Mesodermal cell (in vitro differentiated cells): ENCODE measurements at regions not wholly inside any gene's neighbourhood (a gene's known extent, or its start where the extent isn't known, plus 50 kb on each side); places are given as distances from the start of the nearest gene placed in this dataset.

Experiments
- H3K27ac ChIP-seq: 2 replicates; pipeline ENCODE4 v1.7.0; 2013; ENCODE audit warnings: mild to moderate bottlenecking, low read depth, low read length, moderate library complexity; ENCODE audit not compliant: severe bottlenecking
- H3K36me3 ChIP-seq: 2 replicates; pipeline ENCODE4 v1.7.1; 2013; ENCODE audit warnings: mild to moderate bottlenecking, low read length, moderate library complexity; ENCODE audit not compliant: control insufficient read depth, insufficient read depth
- H3K4me1 ChIP-seq: one replicate; pipeline ENCODE4 v1.7.1; 2013; ENCODE audit warnings: mild to moderate bottlenecking, low read length; ENCODE audit not compliant: insufficient read depth, control insufficient read depth, poor library complexity, severe bottlenecking
- H3K4me3 ChIP-seq: 2 replicates; pipeline ENCODE4 v1.7.0; 2013; ENCODE audit warnings: low read length, control low read depth, mild to moderate bottlenecking; ENCODE audit not compliant: insufficient read depth, poor library complexity, severe bottlenecking; ENCODE audit errors: extremely low read depth
- H3K9me3 ChIP-seq: 2 replicates; pipeline ENCODE4 v1.7.1; 2013; ENCODE audit warnings: mild to moderate bottlenecking, low read length, moderate library complexity; ENCODE audit not compliant: control insufficient read depth
- WGBS, 2 experiments: methylation state at CpG; one replicate each; pipeline ENCODE4 v1.1.5; 2013; ENCODE audit warnings: missing lambda C conversion rate in 2 of 2; ENCODE audit not compliant: insufficient coverage in 2 of 2; 5-methylcytosine and 5-hydroxymethylcytosine counted together

- Histone ChIP-seq H3K36me3 (no peaks in the 10 kb centered on the region), H3K27ac (no peak overlapping the region), H3K4me3 (no peak overlapping the region), H3K4me1 (no peaks in the 10 kb centered on the region), H3K9me3 (no peaks in the 10 kb centered on the region)
- 79 to 81% methylated on average over 5 of the region's 6 CpGs for WGBS, 2 experiments
Measured at GRCh38 chr7:35533902-35534301, 161.0 kb downstream of the HERPUD2 start.

GRCh38 chr7:35530124-35531109 lies 164.5 kb downstream of the HERPUD2 start:
- no peaks in the 10 kb centered on the region for H3K9me3 ChIP-seq
- WGBS, 2 experiments, result 94 to 97% methylated on average over 11 to 12 of the region's 16 CpGs
- no peaks in the 10 kb centered on the region for H3K36me3 ChIP-seq
- no peak overlapping the region for H3K27ac ChIP-seq
- no peak overlapping the region for H3K4me3 ChIP-seq
- H3K4me1 ChIP-seq, result no peaks in the 10 kb centered on the region

- Histone ChIP-seq H3K27ac (no peak overlapping the region), H3K36me3 (no peaks in the 10 kb centered on the region), H3K4me1 (no peaks in the 10 kb centered on the region), H3K4me3 (no peak overlapping the region), H3K9me3 (no peaks in the 10 kb centered on the region)
- WGBS, 2 experiments, result 95 to 96% methylated on average over 4 of the region's 6 CpGs
Measured at GRCh38 chr7:35529713-35530112, 165.2 kb downstream of the HERPUD2 start.

GRCh38 chr7:35528381-35528977 lies 166.5 kb downstream of the HERPUD2 start:
- Histone ChIP-seq H3K36me3 (no peaks in the 10 kb centered on the region), H3K4me3 (no peak overlapping the region), H3K4me1 (no peaks in the 10 kb centered on the region), H3K9me3 (no peaks in the 10 kb centered on the region), H3K27ac (no peak overlapping the region)
- 94 to 98% methylated on average over 5 to 6 of the region's 8 CpGs for WGBS, 2 experiments

- Histone ChIP-seq H3K36me3 (no peaks in the 10 kb centered on the region), H3K27ac (no peak overlapping the region), H3K4me1 (no peaks in the 10 kb centered on the region), H3K4me3 (no peak overlapping the region), H3K9me3 (no peaks in the 10 kb centered on the region)
- whole genome bisulfite sequencing, 2 experiments, result 89 to 92% methylated on average over 4 of the region's 4 CpGs
Measured at GRCh38 chr7:35526645-35527044, 168.3 kb downstream of the HERPUD2 start.

GRCh38 chr7:35524112-35524804 lies 170.7 kb downstream of the HERPUD2 start:
- Histone ChIP-seq H3K36me3 (no peaks in the 10 kb centered on the region), H3K4me1 (no peaks in the 10 kb centered on the region), H3K9me3 (no peaks in the 10 kb centered on the region), H3K4me3 (no peak overlapping the region), H3K27ac (no peak overlapping the region)
- WGBS, 2 experiments, result 86 to 92% methylated on average over 2 to 3 of the region's 5 CpGs

GRCh38 chr7:35523292-35523691 lies 171.6 kb downstream of the HERPUD2 start:
- Histone ChIP-seq H3K36me3 (no peaks in the 10 kb centered on the region), H3K9me3 (no peaks in the 10 kb centered on the region), H3K4me3 (no peak overlapping the region), H3K4me1 (no peaks in the 10 kb centered on the region), H3K27ac (no peak overlapping the region)
- 93 to 96% methylated on average over 2 to 4 of the region's 7 CpGs for WGBS, 2 experiments

- H3K4me1 ChIP-seq, result no peaks in the 10 kb centered on the region
- H3K27ac ChIP-seq, result no peak overlapping the region
- 47 to 79% methylated on average over 4 of the region's 5 CpGs for WGBS, 2 experiments
- no peaks in the 10 kb centered on the region for H3K36me3 ChIP-seq
- no peak overlapping the region for H3K4me3 ChIP-seq
- no peaks in the 10 kb centered on the region for H3K9me3 ChIP-seq
Measured at GRCh38 chr7:35522697-35523096, 172.2 kb downstream of the HERPUD2 start.

- H3K36me3 ChIP-seq, result no peaks in the 10 kb centered on the region
- no peaks in the 10 kb centered on the region for H3K4me1 ChIP-seq
- H3K9me3 ChIP-seq, result no peaks in the 10 kb centered on the region
- 86% methylated on average over 1 of the region's 3 CpGs; no CpG with 5 or more reads in 1 of the 2 experiments for WGBS, 2 experiments
- H3K27ac ChIP-seq, result no peak overlapping the region
- H3K4me3 ChIP-seq, result no peak overlapping the region
Measured at GRCh38 chr7:35521941-35522340, 173.0 kb downstream of the HERPUD2 start.

GRCh38 chr7:35520810-35521625 lies 173.9 kb downstream of the HERPUD2 start:
- Histone ChIP-seq H3K36me3 (no peaks in the 10 kb centered on the region), H3K27ac (no peak overlapping the region), H3K4me3 (no peak overlapping the region), H3K9me3 (no peaks in the 10 kb centered on the region), H3K4me1 (no peaks in the 10 kb centered on the region)
- 64 to 85% methylated on average over 3 to 4 of the region's 5 CpGs for WGBS, 2 experiments
